ENCODE measurements at regions not wholly inside any gene's neighbourhood (a gene's known extent, or its start where the extent isn't known, plus 50 kb on each side); places are given as distances from the start of the nearest gene placed in this dataset.

DNA sequence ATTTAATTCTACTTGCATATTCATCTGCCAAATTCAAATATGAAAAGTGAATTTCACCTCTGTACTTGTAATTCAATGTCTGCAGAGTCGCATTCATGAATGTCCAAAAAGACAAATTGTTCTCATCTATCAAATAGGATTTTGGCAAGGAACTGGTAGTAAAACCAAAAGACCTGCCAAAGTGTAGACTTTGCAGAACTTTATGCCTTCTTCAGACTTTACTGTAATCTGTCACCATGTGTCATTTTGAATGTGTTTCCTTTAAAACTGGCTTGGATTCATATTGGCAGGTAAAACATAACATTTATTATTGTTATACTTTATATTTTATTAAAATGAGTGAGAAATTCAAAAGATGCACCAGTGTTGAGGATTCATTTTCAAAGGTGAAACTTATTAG, 701.9 kb upstream of the LINC00305 start:
- TF ChIP-seq, protein P1, sequence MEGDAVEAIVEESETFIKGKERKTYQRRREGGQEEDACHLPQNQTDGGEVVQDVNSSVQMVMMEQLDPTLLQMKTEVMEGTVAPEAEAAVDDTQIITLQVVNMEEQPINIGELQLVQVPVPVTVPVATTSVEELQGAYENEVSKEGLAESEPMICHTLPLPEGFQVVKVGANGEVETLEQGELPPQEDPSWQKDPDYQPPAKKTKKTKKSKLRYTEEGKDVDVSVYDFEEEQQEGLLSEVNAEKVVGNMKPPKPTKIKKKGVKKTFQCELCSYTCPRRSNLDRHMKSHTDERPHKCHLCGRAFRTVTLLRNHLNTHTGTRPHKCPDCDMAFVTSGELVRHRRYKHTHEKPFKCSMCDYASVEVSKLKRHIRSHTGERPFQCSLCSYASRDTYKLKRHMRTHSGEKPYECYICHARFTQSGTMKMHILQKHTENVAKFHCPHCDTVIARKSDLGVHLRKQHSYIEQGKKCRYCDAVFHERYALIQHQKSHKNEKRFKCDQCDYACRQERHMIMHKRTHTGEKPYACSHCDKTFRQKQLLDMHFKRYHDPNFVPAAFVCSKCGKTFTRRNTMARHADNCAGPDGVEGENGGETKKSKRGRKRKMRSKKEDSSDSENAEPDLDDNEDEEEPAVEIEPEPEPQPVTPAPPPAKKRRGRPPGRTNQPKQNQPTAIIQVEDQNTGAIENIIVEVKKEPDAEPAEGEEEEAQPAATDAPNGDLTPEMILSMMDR (conservative IDR thresholded peaks at IDR 0.05; ENCODE audit: low read length), result no peak
- no peak for TF ChIP-seq EZH2phosphoT487 (IDR thresholded peaks at IDR 0.05; ENCODE audit: borderline replicate concordance, low read depth, low read length)
